SK-N-SH (cell line): ENCODE measurements at regions not wholly inside any gene's neighbourhood (a gene's known extent, or its start where the extent isn't known, plus 50 kb on each side); places are given as distances from the start of the nearest gene placed in this dataset.

Experiments
- CTCF ChIA-PET: fragments of 300-600, 350-600 bp; formaldehyde crosslinking; extraction: SDS; loops from one replicate; lab custom pipeline; 2021; lab: Yijun Ruan, JAX
- POLR2A ChIA-PET: fragments of 350-600 bp; sonication (Branson Sonifier 250); formaldehyde crosslinking; extraction: SDS; loops from one replicate; lab custom pipeline; 2020; ENCODE audit warnings: antibody characterized with exemption, inconsistent platforms; lab: Yijun Ruan, JAX
- DNase-seq: peaks from one replicate; pipeline ENCODE4 v3.0.0; 2012
- H2AFZ ChIP-seq: fragments of 200-600 bp; sonication (generic); 2 replicates; pipeline ENCODE4 v1.8.1; 2016; ENCODE audit warnings: antibody characterized with exemption, mild to moderate bottlenecking, low read depth
- H3F3A ChIP-seq: fragments of 200-600 bp; sonication (generic); replicated peaks from 2 replicates; pipeline ENCODE3; 2016; ENCODE audit warnings: antibody characterized with exemption, mild to moderate bottlenecking; ENCODE audit not compliant: insufficient read depth
- H3K27ac ChIP-seq, 2 experiments: fragments of 200-500 bp in 1 of 2; fragments of 200-600 bp in 1 of 2; sonication (Bioruptor generic) in 1 of 2; sonication (generic), shearing (Covaris generic) in 1 of 2; 2 replicates each; pipeline versions ENCODE4 v1.5.1 to v1.6.1; 2014 to 2016; ENCODE audit warnings: low read depth in 2 of 2, inconsistent platforms in 1 of 2, low read length in 1 of 2, mild to moderate bottlenecking in 1 of 2, mixed read lengths in 1 of 2
- H3K27me3 ChIP-seq: fragments of 200-600 bp; sonication (generic), shearing (Covaris generic); 2 replicates; pipeline ENCODE4 v1.6.1; 2016; ENCODE audit warnings: mixed run types; ENCODE audit not compliant: insufficient read depth
- H3K36me3 ChIP-seq, 2 experiments: fragments of 200-500 bp in 1 of 2; fragments of 200-600 bp in 1 of 2; sonication (Bioruptor generic) in 1 of 2; sonication (generic) in 1 of 2; replicated peaks in 1 of 2; 2 replicates each; pipeline versions ENCODE3 to v1.5.1; 2014 to 2016; ENCODE audit warnings: low read length in 1 of 2, mild to moderate bottlenecking in 1 of 2; ENCODE audit not compliant: insufficient read depth in 2 of 2, control insufficient read depth in 1 of 2
- H3K4me1 ChIP-seq, 2 experiments: fragments of 200-500 bp in 1 of 2; fragments of 200-600 bp in 1 of 2; sonication (Bioruptor generic) in 1 of 2; sonication (generic), shearing (Covaris generic) in 1 of 2; 2 replicates each; pipeline versions ENCODE4 v1.5.1 to v1.6.1; 2014 to 2016; ENCODE audit warnings: low read depth in 1 of 2, low read length in 1 of 2, mixed run types in 1 of 2; ENCODE audit not compliant: insufficient read depth in 2 of 2, control insufficient read depth in 1 of 2
- H3K4me2 ChIP-seq: fragments of 200-600 bp; sonication (generic), shearing (Covaris generic); 2 replicates; pipeline ENCODE4 v1.6.1; 2017; ENCODE audit warnings: mixed run types
- H3K4me3 ChIP-seq, 2 experiments: fragments of 200-500 bp in 1 of 2; fragments of 200-600 bp in 1 of 2; sonication (Bioruptor generic) in 1 of 2; sonication (generic), shearing (Covaris generic) in 1 of 2; 2 replicates each; pipeline versions ENCODE4 v1.5.1 to v1.8.1; 2014 to 2016; ENCODE audit warnings: low read depth in 2 of 2, inconsistent platforms in 1 of 2, low read length in 1 of 2, mild to moderate bottlenecking in 1 of 2, mixed read lengths in 1 of 2, moderate library complexity in 1 of 2
- H3K79me2 ChIP-seq: fragments of 200-600 bp; sonication (generic); 2 replicates; pipeline ENCODE4 v1.8.1; 2017; ENCODE audit warnings: mild to moderate bottlenecking; ENCODE audit not compliant: insufficient read depth
- H3K9ac ChIP-seq: fragments of 200-600 bp; sonication (generic); 2 replicates; pipeline ENCODE4 v1.6.1; 2017; ENCODE audit warnings: mixed run types
- H3K9me2 ChIP-seq: fragments of 200-600 bp; sonication (generic); 2 replicates; pipeline ENCODE4 v1.6.1; 2017; ENCODE audit warnings: mixed run types
- H3K9me3 ChIP-seq: fragments of 200-600 bp; sonication (generic); 2 replicates; pipeline ENCODE4 v1.6.1; 2017; ENCODE audit warnings: mixed run types, mild to moderate bottlenecking, moderate library complexity
- H4K20me1 ChIP-seq: fragments of 200-600 bp; sonication (generic); 2 replicates; pipeline ENCODE4 v1.6.1; 2017; ENCODE audit warnings: mild to moderate bottlenecking, mixed run types; ENCODE audit not compliant: insufficient read depth
- CHD2 ChIP-seq: fragments of 150-350 bp; IDR thresholded peaks from 2 replicates; pipeline ENCODE4 v1.6.1; 2018; ENCODE audit warnings: low read length; ENCODE audit not compliant: partially characterized antibody
- ELF1 ChIP-seq: IDR thresholded peaks from 2 replicates; pipeline ENCODE4 v1.4.0; 2012
- EP300 ChIP-seq, 2 experiments: IDR thresholded peaks; 2 replicates each; pipeline versions ENCODE4 v1.4.0 to v1.6.1; 2012; ENCODE audit warnings: borderline replicate concordance in 1 of 2, low read depth in 1 of 2, low read length in 1 of 2
- EZH2phosphoT487 ChIP-seq: fragments of 200-600 bp; sonication (generic); IDR thresholded peaks from 2 replicates; pipeline ENCODE4 v1.6.1; 2017; ENCODE audit warnings: low read depth, mixed run types, mild to moderate bottlenecking, antibody characterized with exemption, moderate library complexity, borderline replicate concordance
- FOXJ3 ChIP-seq: sonication (generic); formaldehyde crosslinking; IDR thresholded peaks from 2 replicates; pipeline ENCODE4 v1.5.1; 2020; ENCODE audit warnings: mild to moderate bottlenecking, missing genetic modification reagents
- FOXM1 ChIP-seq: IDR thresholded peaks from 2 replicates; pipeline ENCODE4 v1.4.0; 2012; ENCODE audit warnings: low read depth, mild to moderate bottlenecking
- GABPA ChIP-seq: IDR thresholded peaks from 2 replicates; pipeline ENCODE4 v1.4.0; 2012; ENCODE audit warnings: low read depth, mild to moderate bottlenecking
- JUND ChIP-seq: IDR thresholded peaks from 2 replicates; pipeline ENCODE4 v1.4.0; 2012
- POLR2AphosphoS5 ChIP-seq: IDR thresholded peaks from 2 replicates; pipeline ENCODE4 v1.6.1; 2012; ENCODE audit warnings: low read depth, low read length
- RAD21 ChIP-seq: IDR thresholded peaks from 2 replicates; pipeline ENCODE4 v1.6.1; 2012; ENCODE audit warnings: mild to moderate bottlenecking, low read length
- RCOR1 ChIP-seq: fragments of 150-350 bp; IDR thresholded peaks from 2 replicates; pipeline ENCODE4 v1.6.1; 2017; ENCODE audit warnings: antibody characterized with exemption, low read length
- RXRA ChIP-seq: IDR thresholded peaks from 2 replicates; pipeline ENCODE4 v1.4.0; 2012; ENCODE audit warnings: low read depth, mild to moderate bottlenecking, borderline replicate concordance
- SIN3A ChIP-seq: IDR thresholded peaks from 2 replicates; pipeline ENCODE4 v1.6.1; 2012; ENCODE audit warnings: low read depth, mild to moderate bottlenecking, low read length, moderate library complexity, borderline replicate concordance
- TAF1 ChIP-seq: IDR thresholded peaks from 2 replicates; pipeline ENCODE4 v1.6.1; 2012; ENCODE audit warnings: low read depth, mild to moderate bottlenecking, low read length, moderate library complexity, borderline replicate concordance
- TCF12 ChIP-seq: IDR thresholded peaks from 2 replicates; pipeline ENCODE4 v1.4.0; 2012
- YY1 ChIP-seq: IDR thresholded peaks from 2 replicates; pipeline ENCODE4 v1.4.0; 2012; ENCODE audit warnings: low read depth, mild to moderate bottlenecking
- WGBS: methylation state at CpG from one replicate; pipeline ENCODE4 v1.1.6; 2017; ENCODE audit warnings: low lambda C conversion rate; 5-methylcytosine and 5-hydroxymethylcytosine counted together
- TF ChIP-seq, protein P1 (sequence below): IDR thresholded peaks from 2 replicates; pipeline ENCODE4; 2012
- TF ChIP-seq, protein P2 (sequence below): IDR thresholded peaks from 2 replicates; pipeline ENCODE4 v1.4.0; 2012; ENCODE audit warnings: low read depth
- TF ChIP-seq, protein P3 (sequence below): IDR thresholded peaks from 2 replicates; pipeline ENCODE4 v1.4.0; 2012; ENCODE audit warnings: low read depth, borderline replicate concordance
- TF ChIP-seq, protein P4 (sequence below): fragments of 150-350 bp; IDR thresholded peaks from 2 replicates; pipeline ENCODE4 v1.6.1; 2017; ENCODE audit warnings: antibody characterized with exemption, low read length, low read depth, borderline replicate concordance
- TF ChIP-seq, protein P5 (sequence below): fragments of 150-350 bp; IDR thresholded peaks from 2 replicates; pipeline ENCODE4 v1.6.1; 2016; ENCODE audit warnings: mild to moderate bottlenecking, low read depth, low read length
- TF ChIP-seq, protein P6 (sequence below): fragments of 200-600 bp; sonication (generic); IDR thresholded peaks from 2 replicates; pipeline ENCODE4 v1.6.1; 2017; ENCODE audit warnings: antibody characterized with exemption, mild to moderate bottlenecking, moderate library complexity
- TF ChIP-seq, protein P7 (sequence below): IDR thresholded peaks from 2 replicates; pipeline ENCODE4 v1.6.1; 2012; ENCODE audit warnings: mild to moderate bottlenecking, low read depth, low read length, moderate library complexity

DNA sequence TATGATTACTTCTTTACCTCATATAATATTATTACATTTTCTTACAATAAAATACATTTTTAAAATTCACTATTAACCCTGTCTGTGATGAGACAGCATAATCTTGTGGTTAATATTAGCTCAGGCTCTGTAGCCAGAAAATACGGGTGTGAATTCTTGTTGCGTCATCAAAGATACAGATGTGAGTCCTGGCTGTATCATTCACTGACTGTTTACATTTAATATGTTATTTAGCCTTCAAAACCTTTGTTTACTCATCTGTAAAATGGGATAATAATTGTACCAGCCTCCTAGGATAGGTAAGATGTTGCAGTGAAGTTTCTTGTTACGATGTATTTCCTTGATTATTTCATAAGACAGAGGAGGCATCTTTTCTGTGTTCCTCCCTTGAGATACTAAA lies 184.7 kb upstream of the PRPS1L1 start (continued):
- TF ChIP-seq, protein P1, sequence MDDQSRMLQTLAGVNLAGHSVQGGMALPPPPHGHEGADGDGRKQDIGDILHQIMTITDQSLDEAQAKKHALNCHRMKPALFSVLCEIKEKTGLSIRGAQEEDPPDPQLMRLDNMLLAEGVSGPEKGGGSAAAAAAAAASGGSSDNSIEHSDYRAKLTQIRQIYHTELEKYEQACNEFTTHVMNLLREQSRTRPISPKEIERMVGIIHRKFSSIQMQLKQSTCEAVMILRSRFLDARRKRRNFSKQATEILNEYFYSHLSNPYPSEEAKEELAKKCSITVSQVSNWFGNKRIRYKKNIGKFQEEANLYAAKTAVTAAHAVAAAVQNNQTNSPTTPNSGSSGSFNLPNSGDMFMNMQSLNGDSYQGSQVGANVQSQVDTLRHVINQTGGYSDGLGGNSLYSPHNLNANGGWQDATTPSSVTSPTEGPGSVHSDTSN: no peak
- TF ChIP-seq EP300 (IDR thresholded peaks at IDR 0.05; ENCODE audit: borderline replicate concordance in 1 of 2, low read depth in 1 of 2, low read length in 1 of 2): no peak
- TF ChIP-seq, protein P2, sequence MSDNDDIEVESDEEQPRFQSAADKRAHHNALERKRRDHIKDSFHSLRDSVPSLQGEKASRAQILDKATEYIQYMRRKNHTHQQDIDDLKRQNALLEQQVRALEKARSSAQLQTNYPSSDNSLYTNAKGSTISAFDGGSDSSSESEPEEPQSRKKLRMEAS: no peak
- TF ChIP-seq ELF1: no peak
- no peak for TF ChIP-seq RXRA
- no peak for TF ChIP-seq POLR2AphosphoS5
- TF ChIP-seq, protein P3, sequence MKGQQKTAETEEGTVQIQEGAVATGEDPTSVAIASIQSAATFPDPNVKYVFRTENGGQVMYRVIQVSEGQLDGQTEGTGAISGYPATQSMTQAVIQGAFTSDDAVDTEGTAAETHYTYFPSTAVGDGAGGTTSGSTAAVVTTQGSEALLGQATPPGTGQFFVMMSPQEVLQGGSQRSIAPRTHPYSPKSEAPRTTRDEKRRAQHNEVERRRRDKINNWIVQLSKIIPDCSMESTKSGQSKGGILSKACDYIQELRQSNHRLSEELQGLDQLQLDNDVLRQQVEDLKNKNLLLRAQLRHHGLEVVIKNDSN: no peak
- TF ChIP-seq GABPA: no peak
- TF ChIP-seq, all 33 proteins: peak for 0

DNA sequence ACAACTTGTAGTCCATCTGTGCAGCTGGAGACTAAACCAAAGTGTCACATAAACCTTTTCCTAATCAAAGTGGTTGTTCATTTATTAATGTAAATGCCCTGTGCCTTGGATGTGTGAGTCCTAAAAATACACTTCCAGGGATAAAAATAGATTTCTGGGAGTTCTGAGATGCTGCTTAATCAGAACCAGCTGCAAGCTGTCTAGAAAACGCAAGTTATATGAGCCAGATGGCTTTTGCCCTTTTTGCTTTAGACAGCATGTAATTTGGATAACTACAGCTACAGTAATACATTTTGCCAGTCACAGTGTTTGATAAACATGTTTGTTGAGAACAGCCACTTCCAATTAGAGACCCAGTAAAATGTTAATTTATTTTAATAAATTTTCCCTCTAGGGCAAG lies 185.1 kb upstream of the PRPS1L1 start:
- H3K27ac ChIP-seq: peak overlapping the region; percentile 9 to 88; a peak in 2 of 4 replicates
- no peak overlapping the region for H3K4me2 ChIP-seq
- 3% methylated on average over 1 of the region's 1 CpG for WGBS
- H3K27me3 ChIP-seq: no peaks in the 10 kb centered on the region
- peak; percentile 58 for DNase-seq
- H3K79me2 ChIP-seq: no peaks in the 10 kb centered on the region
- H3K9me2 ChIP-seq: no peaks in the 10 kb centered on the region
- no peaks in the 10 kb centered on the region for H4K20me1 ChIP-seq
- CTCF ChIA-PET: interaction anchor here (0.6 to 2.9 kb wide), 7 partner anchors 12 to 443 kb away, joined by 3 to 12 read pairs (median 3); no protein-coding TSS in a partner anchor
- H2AFZ ChIP-seq: 0 out of 2 replicates have a peak overlapping the region, but pooled peaks have one; percentile 2
- no peaks in the 10 kb centered on the region for H3F3A ChIP-seq
- H3K9ac ChIP-seq: no peak overlapping the region
- POLR2A ChIA-PET: no interaction called here
- no peaks in the 10 kb centered on the region for H3K9me3 ChIP-seq
- H3K4me1 ChIP-seq: peaks cover 0 to 17% of the 10 kb centered on the region in 2 experiments; a peak in 2 of 4 replicates
- no peak overlapping the region for H3K4me3 ChIP-seq
- H3K36me3 ChIP-seq: no peaks in the 10 kb centered on the region
- TF ChIP-seq, protein P4, sequence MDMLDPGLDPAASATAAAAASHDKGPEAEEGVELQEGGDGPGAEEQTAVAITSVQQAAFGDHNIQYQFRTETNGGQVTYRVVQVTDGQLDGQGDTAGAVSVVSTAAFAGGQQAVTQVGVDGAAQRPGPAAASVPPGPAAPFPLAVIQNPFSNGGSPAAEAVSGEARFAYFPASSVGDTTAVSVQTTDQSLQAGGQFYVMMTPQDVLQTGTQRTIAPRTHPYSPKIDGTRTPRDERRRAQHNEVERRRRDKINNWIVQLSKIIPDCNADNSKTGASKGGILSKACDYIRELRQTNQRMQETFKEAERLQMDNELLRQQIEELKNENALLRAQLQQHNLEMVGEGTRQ: no peak
- TF ChIP-seq FOXJ3 (CRISPR knock-in tag) (peak; percentile 47; the same call in 1 of the 2 replicates), FOXM1 (no peak), RAD21 (no peak; the same call in 1 of the 2 replicates), TCF12 (peak; percentile 96), SIN3A (no peak), YY1 (no peak), EP300 (IDR thresholded peaks at IDR 0.05; ENCODE audit: borderline replicate concordance in 1 of 2, low read depth in 1 of 2, low read length in 1 of 2) (peak; percentile 33 to 93; a peak in 3 of 4 replicates), TAF1 (no peak), CHD2 (peak; percentile 87), JUND (0 out of 2 replicates have a peak, but pooled peaks have one; percentile 17), RCOR1 (peak; percentile 97), EZH2phosphoT487 (no peak)
- TF ChIP-seq, protein P5, sequence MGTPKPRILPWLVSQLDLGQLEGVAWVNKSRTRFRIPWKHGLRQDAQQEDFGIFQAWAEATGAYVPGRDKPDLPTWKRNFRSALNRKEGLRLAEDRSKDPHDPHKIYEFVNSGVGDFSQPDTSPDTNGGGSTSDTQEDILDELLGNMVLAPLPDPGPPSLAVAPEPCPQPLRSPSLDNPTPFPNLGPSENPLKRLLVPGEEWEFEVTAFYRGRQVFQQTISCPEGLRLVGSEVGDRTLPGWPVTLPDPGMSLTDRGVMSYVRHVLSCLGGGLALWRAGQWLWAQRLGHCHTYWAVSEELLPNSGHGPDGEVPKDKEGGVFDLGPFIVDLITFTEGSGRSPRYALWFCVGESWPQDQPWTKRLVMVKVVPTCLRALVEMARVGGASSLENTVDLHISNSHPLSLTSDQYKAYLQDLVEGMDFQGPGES: no peak
- TF ChIP-seq, protein P6, sequence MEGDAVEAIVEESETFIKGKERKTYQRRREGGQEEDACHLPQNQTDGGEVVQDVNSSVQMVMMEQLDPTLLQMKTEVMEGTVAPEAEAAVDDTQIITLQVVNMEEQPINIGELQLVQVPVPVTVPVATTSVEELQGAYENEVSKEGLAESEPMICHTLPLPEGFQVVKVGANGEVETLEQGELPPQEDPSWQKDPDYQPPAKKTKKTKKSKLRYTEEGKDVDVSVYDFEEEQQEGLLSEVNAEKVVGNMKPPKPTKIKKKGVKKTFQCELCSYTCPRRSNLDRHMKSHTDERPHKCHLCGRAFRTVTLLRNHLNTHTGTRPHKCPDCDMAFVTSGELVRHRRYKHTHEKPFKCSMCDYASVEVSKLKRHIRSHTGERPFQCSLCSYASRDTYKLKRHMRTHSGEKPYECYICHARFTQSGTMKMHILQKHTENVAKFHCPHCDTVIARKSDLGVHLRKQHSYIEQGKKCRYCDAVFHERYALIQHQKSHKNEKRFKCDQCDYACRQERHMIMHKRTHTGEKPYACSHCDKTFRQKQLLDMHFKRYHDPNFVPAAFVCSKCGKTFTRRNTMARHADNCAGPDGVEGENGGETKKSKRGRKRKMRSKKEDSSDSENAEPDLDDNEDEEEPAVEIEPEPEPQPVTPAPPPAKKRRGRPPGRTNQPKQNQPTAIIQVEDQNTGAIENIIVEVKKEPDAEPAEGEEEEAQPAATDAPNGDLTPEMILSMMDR: no peak
- TF ChIP-seq, protein P7, sequence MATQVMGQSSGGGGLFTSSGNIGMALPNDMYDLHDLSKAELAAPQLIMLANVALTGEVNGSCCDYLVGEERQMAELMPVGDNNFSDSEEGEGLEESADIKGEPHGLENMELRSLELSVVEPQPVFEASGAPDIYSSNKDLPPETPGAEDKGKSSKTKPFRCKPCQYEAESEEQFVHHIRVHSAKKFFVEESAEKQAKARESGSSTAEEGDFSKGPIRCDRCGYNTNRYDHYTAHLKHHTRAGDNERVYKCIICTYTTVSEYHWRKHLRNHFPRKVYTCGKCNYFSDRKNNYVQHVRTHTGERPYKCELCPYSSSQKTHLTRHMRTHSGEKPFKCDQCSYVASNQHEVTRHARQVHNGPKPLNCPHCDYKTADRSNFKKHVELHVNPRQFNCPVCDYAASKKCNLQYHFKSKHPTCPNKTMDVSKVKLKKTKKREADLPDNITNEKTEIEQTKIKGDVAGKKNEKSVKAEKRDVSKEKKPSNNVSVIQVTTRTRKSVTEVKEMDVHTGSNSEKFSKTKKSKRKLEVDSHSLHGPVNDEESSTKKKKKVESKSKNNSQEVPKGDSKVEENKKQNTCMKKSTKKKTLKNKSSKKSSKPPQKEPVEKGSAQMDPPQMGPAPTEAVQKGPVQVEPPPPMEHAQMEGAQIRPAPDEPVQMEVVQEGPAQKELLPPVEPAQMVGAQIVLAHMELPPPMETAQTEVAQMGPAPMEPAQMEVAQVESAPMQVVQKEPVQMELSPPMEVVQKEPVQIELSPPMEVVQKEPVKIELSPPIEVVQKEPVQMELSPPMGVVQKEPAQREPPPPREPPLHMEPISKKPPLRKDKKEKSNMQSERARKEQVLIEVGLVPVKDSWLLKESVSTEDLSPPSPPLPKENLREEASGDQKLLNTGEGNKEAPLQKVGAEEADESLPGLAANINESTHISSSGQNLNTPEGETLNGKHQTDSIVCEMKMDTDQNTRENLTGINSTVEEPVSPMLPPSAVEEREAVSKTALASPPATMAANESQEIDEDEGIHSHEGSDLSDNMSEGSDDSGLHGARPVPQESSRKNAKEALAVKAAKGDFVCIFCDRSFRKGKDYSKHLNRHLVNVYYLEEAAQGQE: no peak
